Activated CD4-positive, alpha-beta memory T cell treated with anti-CD3 and anti-CD28 coated beads for 36 hours (primary cell): ENCODE measurements at regions not wholly inside any gene's neighbourhood (a gene's known extent, or its start where the extent isn't known, plus 50 kb on each side); places are given as distances from the start of the nearest gene placed in this dataset.
"Not testable (repeated sequence)": the region's sequence is repeated elsewhere in the genome, so short reads cannot be mapped to it uniquely, and the experiment has no call there.

ENCODE experiments used
- CTCF ChIA-PET: fragments of 350-600 bp; sonication (Branson Sonifier 250); formaldehyde crosslinking; loops from one replicate; lab custom pipeline; 2021; ENCODE audit warnings: antibody characterized with exemption, inconsistent platforms; lab: Charles Lee
- POLR2A ChIA-PET: fragments of 350-600 bp; sonication (Branson Sonifier 250); formaldehyde crosslinking; loops from one replicate; lab custom pipeline; 2021; ENCODE audit warnings: antibody characterized with exemption; lab: Charles Lee
- DNase-seq: peaks from one replicate; pipeline ENCODE4 v3.0.0-alpha.2; 2020
- H3K27ac Mint-ChIP-seq: one replicate; pipeline ENCODE4 v1.8.0; 2021; ENCODE audit warnings: mixed read lengths
- H3K27me3 Mint-ChIP-seq: one replicate; pipeline ENCODE4 v1.8.0; 2021; ENCODE audit warnings: mixed read lengths
- H3K36me3 Mint-ChIP-seq: one replicate; pipeline ENCODE4 v1.8.0; 2021; ENCODE audit warnings: mixed read lengths
- H3K4me1 Mint-ChIP-seq: one replicate; pipeline ENCODE4 v1.8.0; 2021; ENCODE audit warnings: low read depth, mixed read lengths
- H3K4me3 Mint-ChIP-seq: one replicate; pipeline ENCODE4 v1.8.0; 2021; ENCODE audit warnings: mild to moderate bottlenecking, mixed read lengths
- H3K9me3 Mint-ChIP-seq: one replicate; pipeline ENCODE4 v1.8.0; 2021; ENCODE audit warnings: mixed read lengths
- intact Hi-C: fragments of 100-400 bp; cut with micrococcal nuclease; formaldehyde crosslinking; loops from one replicate; pipeline ENCODE4 v1.15.1; 2023

GRCh38 chr12:103011974-103012763 is 54.7 kb downstream of the ASCL1 start:
- Mint-ChIP-seq H3K4me3 (no peak overlapping the region), H3K9me3 (no peaks in the 10 kb centered on the region), H3K27ac (no peak overlapping the region), H3K27me3 (peaks cover 4% of the 10 kb centered on the region), H3K36me3 (no peaks in the 10 kb centered on the region), H3K4me1 (no peaks in the 10 kb centered on the region)
- intact Hi-C loops: no loop called here
- DNase-seq: no peak
- POLR2A ChIA-PET: interaction anchor here (0.6 kb wide), 1 partner anchor 753 kb away, joined by 3 read pairs; no protein-coding TSS in a partner anchor
- CTCF ChIA-PET: no interaction called here

- Mint-ChIP-seq H3K27ac (no peak overlapping the region), H3K4me3 (no peak overlapping the region), H3K36me3 (no peaks in the 10 kb centered on the region), H3K4me1 (no peaks in the 10 kb centered on the region), H3K27me3 (peaks cover 4% of the 10 kb centered on the region), H3K9me3 (no peaks in the 10 kb centered on the region)
- intact Hi-C loops: no loop called here
- DNase-seq: no peak
- CTCF ChIA-PET: no interaction called here
- POLR2A ChIA-PET: no interaction called here
These were observed 55.4 kb downstream of the ASCL1 start for GRCh38 chr12:103012884-103013283.

- ChIA-PET POLR2A (no interaction called here), CTCF (no interaction called here)
- Mint-ChIP-seq H3K4me1 (no peaks in the 10 kb centered on the region), H3K4me3 (no peak overlapping the region), H3K9me3 (no peaks in the 10 kb centered on the region), H3K27me3 (peaks cover 4% of the 10 kb centered on the region), H3K27ac (no peak overlapping the region), H3K36me3 (no peaks in the 10 kb centered on the region)
- no peak for DNase-seq
- intact Hi-C loops: no loop called here
These were observed 56.3 kb downstream of the ASCL1 start for GRCh38 chr12:103013741-103014300.

- POLR2A ChIA-PET: no interaction called here
- CTCF ChIA-PET: interaction anchor here (1.1 kb wide), 1 partner anchor 68 kb away, joined by 3 read pairs; no protein-coding TSS in a partner anchor
- no peaks in the 10 kb centered on the region for H3K4me1 Mint-ChIP-seq
- no peak overlapping the region for H3K27ac Mint-ChIP-seq
- no peak overlapping the region for H3K4me3 Mint-ChIP-seq
- H3K9me3 Mint-ChIP-seq: no peaks in the 10 kb centered on the region
- H3K36me3 Mint-ChIP-seq: no peaks in the 10 kb centered on the region
- intact Hi-C loops: no loop called here
- H3K27me3 Mint-ChIP-seq: peaks cover 4% of the 10 kb centered on the region
- DNase-seq: no peak
These were observed 58.9 kb downstream of the ASCL1 start for GRCh38 chr12:103016381-103016780.

- POLR2A ChIA-PET: no interaction called here
- Mint-ChIP-seq H3K9me3 (no peaks in the 10 kb centered on the region), H3K4me3 (no peak overlapping the region), H3K27me3 (no peaks in the 10 kb centered on the region), H3K36me3 (no peaks in the 10 kb centered on the region), H3K27ac (no peak overlapping the region), H3K4me1 (no peaks in the 10 kb centered on the region)
- DNase-seq: no peak
- CTCF ChIA-PET: no interaction called here
- intact Hi-C loops: no loop called here
These were observed 63.4 kb downstream of the ASCL1 start for GRCh38 chr12:103020839-103021238.

GRCh38 chr12:103021538-103022218 is 64.2 kb downstream of the ASCL1 start:
- Mint-ChIP-seq H3K4me1 (no peaks in the 10 kb centered on the region), H3K27ac (no peak overlapping the region), H3K4me3 (no peak overlapping the region), H3K9me3 (no peaks in the 10 kb centered on the region), H3K36me3 (no peaks in the 10 kb centered on the region), H3K27me3 (no peaks in the 10 kb centered on the region)
- ChIA-PET CTCF (no interaction called here), POLR2A (no interaction called here)
- intact Hi-C loops: no loop called here
- no peak for DNase-seq

- Mint-ChIP-seq H3K36me3 (no peaks in the 10 kb centered on the region), H3K27me3 (peaks cover 3% of the 10 kb centered on the region), H3K27ac (no peak overlapping the region), H3K4me1 (no peaks in the 10 kb centered on the region), H3K4me3 (no peak overlapping the region), H3K9me3 (no peaks in the 10 kb centered on the region)
- ChIA-PET CTCF (no interaction called here), POLR2A (no interaction called here)
- intact Hi-C loops: no loop called here
- no peak for DNase-seq
These were observed 67.2 kb downstream of the ASCL1 start for GRCh38 chr12:103024650-103025049.

GRCh38 chr12:103026643-103027042 is 69.2 kb downstream of the ASCL1 start:
- H3K27ac Mint-ChIP-seq, H3K27me3 Mint-ChIP-seq, CTCF ChIA-PET, H3K4me1 Mint-ChIP-seq, intact Hi-C loops, H3K4me3 Mint-ChIP-seq, POLR2A ChIA-PET, DNase-seq, H3K9me3 Mint-ChIP-seq, H3K36me3 Mint-ChIP-seq: not testable (repeated sequence)

GRCh38 chr12:103028881-103029639 is 71.6 kb downstream of the ASCL1 start:
- ChIA-PET POLR2A (no interaction called here), CTCF (no interaction called here)
- Mint-ChIP-seq H3K27me3 (peaks cover 3% of the 10 kb centered on the region), H3K27ac (no peak overlapping the region), H3K4me3 (no peak overlapping the region), H3K36me3 (no peaks in the 10 kb centered on the region), H3K4me1 (no peaks in the 10 kb centered on the region), H3K9me3 (no peaks in the 10 kb centered on the region)
- intact Hi-C loops: no loop called here
- DNase-seq: no peak

- no peaks in the 10 kb centered on the region for H3K4me1 Mint-ChIP-seq
- intact Hi-C loops: no loop called here
- CTCF ChIA-PET: no interaction called here
These were observed 79.2 kb downstream of the ASCL1 start for GRCh38 chr12:103036581-103037214.

GRCh38 chr12:103043531-103044486 is 86.3 kb downstream of the ASCL1 start:
- H3K9me3 Mint-ChIP-seq: no peaks in the 10 kb centered on the region
- ChIA-PET CTCF (no interaction called here), POLR2A (no interaction called here)
- intact Hi-C loops: no loop called here
- no peaks in the 10 kb centered on the region for H3K36me3 Mint-ChIP-seq
- peaks cover 2% of the 10 kb centered on the region for H3K27me3 Mint-ChIP-seq
- no peak overlapping the region for H3K4me3 Mint-ChIP-seq
- no peak for DNase-seq
- H3K4me1 Mint-ChIP-seq: no peaks in the 10 kb centered on the region
- no peak overlapping the region for H3K27ac Mint-ChIP-seq

More at GRCh38 chr12:103036581-103037214, 79.2 kb downstream of the ASCL1 start:
- Mint-ChIP-seq H3K36me3 (no peaks in the 10 kb centered on the region), H3K4me3 (no peak overlapping the region), H3K9me3 (no peaks in the 10 kb centered on the region), H3K27ac (no peak overlapping the region), H3K27me3 (peaks cover 1% of the 10 kb centered on the region)
- POLR2A ChIA-PET: no interaction called here
- DNase-seq: no peak
